ENCODE measurements at regions not wholly inside any gene's neighbourhood (a gene's known extent, or its start where the extent isn't known, plus 50 kb on each side); places are given as distances from the start of the nearest gene placed in this dataset.
A peak's percentile ranks its signal among the peaks of the same experiment; 100 is the strongest.
"Not testable (repeated sequence)": the region's sequence is repeated elsewhere in the genome, so short reads cannot be mapped to it uniquely, and the experiment has no call there.

DNA sequence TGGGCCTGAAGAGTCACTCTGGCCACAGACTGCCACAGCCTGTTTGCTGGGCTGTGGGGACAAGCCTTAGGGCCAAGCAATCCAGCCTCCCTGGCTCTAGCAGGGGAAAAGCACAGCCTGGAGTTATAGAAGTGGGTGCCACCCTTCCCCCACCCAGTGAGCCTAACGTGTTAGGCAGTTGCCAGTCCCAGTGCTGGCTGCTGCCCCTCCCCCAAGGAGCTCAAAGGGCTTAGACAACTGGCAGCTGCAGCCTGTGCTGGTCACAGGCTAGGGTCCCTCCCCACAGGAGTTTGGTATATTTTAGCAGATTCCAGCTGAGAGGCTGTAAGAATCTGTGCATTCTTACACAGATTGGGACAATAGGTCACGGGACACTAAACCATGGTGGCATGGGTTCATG, 370.3 kb upstream of the FGF16 start:
- TF ChIP-seq, protein P1, sequence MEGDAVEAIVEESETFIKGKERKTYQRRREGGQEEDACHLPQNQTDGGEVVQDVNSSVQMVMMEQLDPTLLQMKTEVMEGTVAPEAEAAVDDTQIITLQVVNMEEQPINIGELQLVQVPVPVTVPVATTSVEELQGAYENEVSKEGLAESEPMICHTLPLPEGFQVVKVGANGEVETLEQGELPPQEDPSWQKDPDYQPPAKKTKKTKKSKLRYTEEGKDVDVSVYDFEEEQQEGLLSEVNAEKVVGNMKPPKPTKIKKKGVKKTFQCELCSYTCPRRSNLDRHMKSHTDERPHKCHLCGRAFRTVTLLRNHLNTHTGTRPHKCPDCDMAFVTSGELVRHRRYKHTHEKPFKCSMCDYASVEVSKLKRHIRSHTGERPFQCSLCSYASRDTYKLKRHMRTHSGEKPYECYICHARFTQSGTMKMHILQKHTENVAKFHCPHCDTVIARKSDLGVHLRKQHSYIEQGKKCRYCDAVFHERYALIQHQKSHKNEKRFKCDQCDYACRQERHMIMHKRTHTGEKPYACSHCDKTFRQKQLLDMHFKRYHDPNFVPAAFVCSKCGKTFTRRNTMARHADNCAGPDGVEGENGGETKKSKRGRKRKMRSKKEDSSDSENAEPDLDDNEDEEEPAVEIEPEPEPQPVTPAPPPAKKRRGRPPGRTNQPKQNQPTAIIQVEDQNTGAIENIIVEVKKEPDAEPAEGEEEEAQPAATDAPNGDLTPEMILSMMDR (IDR thresholded peaks at IDR 0.05; ENCODE audit: low read depth, low read length), result no peak
- in situ Hi-C loops (cut with HindIII; ENCODE audit: low sequenced_read_pairs), result no loop called here

DNA sequence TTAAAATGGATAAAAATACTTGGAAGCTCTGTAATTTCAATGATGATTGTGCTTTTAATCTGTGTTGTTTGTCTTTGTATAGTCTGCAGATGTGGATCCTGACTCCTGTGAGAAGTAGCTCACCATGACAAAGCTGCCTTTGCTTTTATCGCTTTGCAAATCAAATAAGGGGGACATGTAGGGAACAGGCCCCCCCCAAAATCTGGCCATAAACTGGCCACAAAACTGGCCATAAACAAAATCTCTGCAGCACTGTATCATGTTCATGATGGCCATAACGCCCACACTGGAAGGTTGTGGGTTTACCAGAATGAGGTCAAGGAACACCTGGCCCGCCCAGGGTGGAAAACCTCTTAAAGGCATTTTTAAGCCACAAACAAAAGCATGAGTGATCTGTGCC, 366.0 kb upstream of the FGF16 start:
- in situ Hi-C loops (cut with HindIII; ENCODE audit: low sequenced_read_pairs); DNase-seq (ENCODE audit: low read depth, low spot score); H3K4me3 ChIP-seq (ENCODE audit: low read depth, low read length): not testable (repeated sequence)

More for the DNA sequence above, 370.3 kb upstream of the FGF16 start:
- H3K4me3 ChIP-seq (ENCODE audit: low read depth, low read length), result no peak overlapping the region
- no peak for DNase-seq (ENCODE audit: low read depth, low spot score)

DNA sequence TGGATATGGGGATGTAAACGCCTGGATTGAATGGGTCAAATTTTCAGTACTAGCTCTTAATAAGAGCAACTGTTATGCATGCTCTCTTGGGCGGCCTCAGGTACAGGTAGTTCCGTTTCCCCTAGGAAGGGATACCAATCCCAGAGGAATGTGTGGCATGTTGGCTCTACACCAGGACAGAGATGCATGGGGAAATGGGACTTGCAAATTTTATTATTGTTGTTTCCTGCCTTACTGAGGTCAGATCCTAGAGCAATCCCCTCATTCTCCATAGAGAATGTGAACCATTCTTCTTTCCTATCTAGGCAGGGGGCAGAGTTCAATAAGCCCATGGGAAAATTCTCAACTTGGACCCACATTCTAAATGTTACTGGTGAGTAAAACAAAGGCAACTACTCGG, 361.8 kb upstream of the FGF16 start:
- in situ Hi-C loops (cut with HindIII; ENCODE audit: low sequenced_read_pairs), result no loop called here
- no peak for DNase-seq (ENCODE audit: low read depth, low spot score)
- TF ChIP-seq, protein P1 (IDR thresholded peaks at IDR 0.05; ENCODE audit: low read depth, low read length), result no peak
- H3K4me3 ChIP-seq (ENCODE audit: low read depth, low read length), result no peak overlapping the region

DNA sequence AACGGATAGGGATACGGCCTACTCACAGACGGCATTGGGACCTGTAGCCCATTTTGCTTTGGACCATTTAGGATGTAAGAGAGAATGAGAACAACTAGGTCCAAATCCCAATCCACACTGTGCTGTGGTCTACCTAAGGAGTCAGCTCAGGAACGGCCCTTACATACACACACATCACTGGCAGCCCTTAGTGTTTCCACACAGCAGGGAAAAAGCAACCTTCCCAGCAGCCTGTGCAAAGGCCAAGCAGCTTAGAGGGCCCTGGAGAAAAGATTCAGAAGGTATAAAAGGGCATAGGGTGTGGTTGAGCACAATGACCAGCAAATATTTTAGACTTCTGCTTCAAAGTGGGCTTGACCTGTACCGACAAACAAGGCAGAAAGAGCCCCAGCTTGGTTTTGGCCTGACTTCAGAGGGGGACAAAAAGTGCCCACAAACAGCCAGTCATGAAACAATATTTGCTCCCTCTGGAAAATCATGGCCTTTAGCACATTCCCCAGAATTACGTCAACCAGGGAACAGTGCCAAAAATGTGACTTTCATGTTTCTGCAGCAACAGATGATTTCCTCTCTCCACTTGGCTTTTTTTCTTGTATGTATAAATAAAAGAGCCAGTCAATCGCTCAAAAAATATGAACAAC, 359.5 kb upstream of the FGF16 start:
- peak; percentile 58 for DNase-seq (ENCODE audit: low read depth, low spot score)
- H3K4me3 ChIP-seq (ENCODE audit: low read depth, low read length), result no peak overlapping the region
- in situ Hi-C loops (cut with HindIII; ENCODE audit: low sequenced_read_pairs), result no loop called here
- TF ChIP-seq, protein P1 (IDR thresholded peaks at IDR 0.05; ENCODE audit: low read depth, low read length), result no peak

DNA sequence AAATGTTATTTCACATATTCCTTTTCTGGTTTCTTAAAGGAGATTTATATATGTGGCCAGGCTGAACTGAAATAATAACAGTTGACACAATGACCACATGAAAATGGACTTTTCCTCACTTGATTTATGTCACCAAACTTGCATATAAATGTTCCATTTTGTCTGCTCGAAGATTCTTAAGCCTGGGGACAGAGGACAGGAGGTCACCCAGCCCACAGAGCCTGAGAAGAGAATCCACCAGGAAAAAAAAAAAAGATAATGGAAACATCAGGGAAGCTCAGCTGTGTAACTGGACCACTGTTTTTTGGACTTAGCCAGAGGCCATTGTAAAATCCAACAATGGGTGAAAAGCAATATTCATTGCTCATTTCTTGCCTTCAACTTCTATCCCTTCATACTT, 359.0 kb upstream of the FGF16 start:
- no peak for DNase-seq (ENCODE audit: low read depth, low spot score)
- TF ChIP-seq, protein P1 (IDR thresholded peaks at IDR 0.05; ENCODE audit: low read depth, low read length), result no peak
- in situ Hi-C loops (cut with HindIII; ENCODE audit: low sequenced_read_pairs), result no loop called here
- no peak overlapping the region for H3K4me3 ChIP-seq (ENCODE audit: low read depth, low read length)

DNA sequence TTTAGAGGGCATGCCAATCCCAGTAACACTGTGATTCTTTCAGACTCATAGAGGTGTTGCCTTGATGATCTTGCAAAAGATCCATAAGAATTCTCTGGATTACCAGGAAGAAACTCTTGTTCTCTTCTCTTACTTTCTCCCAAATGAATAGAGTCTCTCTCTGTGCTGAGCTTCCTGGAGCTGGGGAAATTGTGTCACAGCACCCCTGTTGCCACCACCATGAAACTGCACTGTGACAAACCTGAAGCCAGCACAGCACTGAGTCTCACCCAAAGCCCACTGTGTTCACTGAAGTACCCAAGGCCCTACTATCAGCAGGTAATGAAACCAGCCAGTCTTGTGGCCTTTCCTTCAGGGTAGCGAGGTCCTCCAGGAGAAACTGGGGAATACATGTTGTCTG, 332.7 kb upstream of the FGF16 start:
- in situ Hi-C loops (cut with HindIII; ENCODE audit: low sequenced_read_pairs), result no loop called here
- H3K4me3 ChIP-seq (ENCODE audit: low read depth, low read length), result no peak overlapping the region
- TF ChIP-seq, protein P1 (IDR thresholded peaks at IDR 0.05; ENCODE audit: low read depth, low read length), result no peak
- DNase-seq (ENCODE audit: low read depth, low spot score), result no peak

DNA sequence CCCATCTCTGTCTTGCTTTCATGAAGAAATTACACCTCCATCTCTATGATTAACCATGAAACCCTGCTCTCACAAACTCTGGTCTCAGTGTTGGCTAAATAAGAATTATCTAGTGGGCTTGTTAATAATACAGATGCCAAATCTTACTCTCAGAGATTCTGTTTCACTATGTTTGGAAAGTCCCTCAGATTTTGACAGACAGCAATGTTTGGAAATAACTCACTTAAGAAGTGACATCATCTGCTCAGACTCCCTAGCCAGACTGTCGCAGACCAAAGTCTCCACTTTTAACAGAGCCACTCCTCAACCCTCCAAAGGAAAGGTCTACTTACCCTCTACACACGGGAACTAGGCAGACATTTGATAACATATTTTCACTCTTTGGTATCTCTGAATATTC, 328.5 kb upstream of the FGF16 start:
- H3K4me3 ChIP-seq (ENCODE audit: low read depth, low read length), result no peak overlapping the region
- TF ChIP-seq, protein P1 (IDR thresholded peaks at IDR 0.05; ENCODE audit: low read depth, low read length), result no peak
- DNase-seq (ENCODE audit: low read depth, low spot score), result no peak
- in situ Hi-C loops (cut with HindIII; ENCODE audit: low sequenced_read_pairs), result no loop called here

All from astrocyte of the spinal cord (primary cell).